ENCODE measurements at regions not wholly inside any gene's neighbourhood (a gene's known extent, or its start where the extent isn't known, plus 50 kb on each side); places are given as distances from the start of the nearest gene placed in this dataset.

- DNase-seq (ENCODE audit: low read depth in 3 of 3), result no peak
These were observed 114.4 kb upstream of the COPS8 start for GRCh38 chr2:236971131-236971821.

- DNase-seq (ENCODE audit: low read depth in 3 of 3), result no peak
These were observed 113.7 kb upstream of the COPS8 start for GRCh38 chr2:236971919-236972381.

- no peak for DNase-seq (ENCODE audit: low read depth in 3 of 3)
These were observed 113.0 kb upstream of the COPS8 start for GRCh38 chr2:236972491-236973342.

- no peak for DNase-seq (ENCODE audit: low read depth in 3 of 3)
These were observed 112.2 kb upstream of the COPS8 start for GRCh38 chr2:236973343-236973980.

- DNase-seq (ENCODE audit: low read depth in 3 of 3), result no peak
These were observed 111.5 kb upstream of the COPS8 start for GRCh38 chr2:236974148-236974547.

- DNase-seq (ENCODE audit: low read depth in 3 of 3), result no peak
These were observed 110.9 kb upstream of the COPS8 start for GRCh38 chr2:236974752-236975151.

GRCh38 chr2:236975766-236976165 is 109.9 kb upstream of the COPS8 start:
- no peak for DNase-seq (ENCODE audit: low read depth in 3 of 3)

- no peak for DNase-seq (ENCODE audit: low read depth in 3 of 3)
These were observed 109.2 kb upstream of the COPS8 start for GRCh38 chr2:236976266-236977062.

- no peak for DNase-seq (ENCODE audit: low read depth in 3 of 3)
These were observed 108.4 kb upstream of the COPS8 start for GRCh38 chr2:236977063-236977851.

- DNase-seq (ENCODE audit: low read depth in 3 of 3), result no peak
These were observed 107.8 kb upstream of the COPS8 start for GRCh38 chr2:236977852-236978398.

GRCh38 chr2:236979664-236980063 is 106.0 kb upstream of the COPS8 start:
- no peak for DNase-seq (ENCODE audit: low read depth in 3 of 3)

GRCh38 chr2:236980961-236981360 is 104.7 kb upstream of the COPS8 start:
- DNase-seq (ENCODE audit: low read depth in 3 of 3), result no peak

- DNase-seq (ENCODE audit: low read depth in 3 of 3), result no peak
These were observed 103.8 kb upstream of the COPS8 start for GRCh38 chr2:236981701-236982485.

- DNase-seq (ENCODE audit: low read depth in 3 of 3), result no peak
These were observed 102.8 kb upstream of the COPS8 start for GRCh38 chr2:236982693-236983455.

- DNase-seq (ENCODE audit: low read depth in 3 of 3), result no peak
These were observed 101.6 kb upstream of the COPS8 start for GRCh38 chr2:236984046-236984445.

GRCh38 chr2:236985761-236986339 is 99.8 kb upstream of the COPS8 start:
- DNase-seq (ENCODE audit: low read depth in 3 of 3), result no peak

- no peak for DNase-seq (ENCODE audit: low read depth in 3 of 3)
These were observed 99.0 kb upstream of the COPS8 start for GRCh38 chr2:236986524-236987330.

- DNase-seq (ENCODE audit: low read depth in 3 of 3), result no peak
These were observed 97.5 kb upstream of the COPS8 start for GRCh38 chr2:236988216-236988615.

Data from stimulated activated CD4-positive, alpha-beta T cell treated with anti-CD3 and anti-CD28 coated beads, TNF-alpha, amount 100 ng/mL, for 4 hours (primary cell).